Activated CD8-positive, alpha-beta T cell treated with anti-CD3 and anti-CD28 coated beads, Interleukin-2, amount 10 ng/mL, durations not matched to agents 7 days and 5 days (primary cell): ENCODE measurements at regions not wholly inside any gene's neighbourhood (a gene's known extent, or its start where the extent isn't known, plus 50 kb on each side); places are given as distances from the start of the nearest gene placed in this dataset.
"Not testable (repeated sequence)": the region's sequence is repeated elsewhere in the genome, so short reads cannot be mapped to it uniquely, and the experiment has no call there.

Experiments
- ATAC-seq: fragments of 150-1000 bp; cut with Tn5 transposase; one replicate; pipeline ENCODE4 v1.10.0; 2021; ENCODE audit warnings: moderate library complexity
- CTCF ChIA-PET: fragments of 350-600 bp; sonication (Branson Sonifier 250); formaldehyde crosslinking; loops from one replicate; lab custom pipeline; 2021; ENCODE audit warnings: antibody characterized with exemption; lab: Charles Lee
- POLR2A ChIA-PET: fragments of 350-600 bp; sonication (Branson Sonifier 250); formaldehyde crosslinking; loops from one replicate; lab custom pipeline; 2021; ENCODE audit warnings: antibody characterized with exemption; lab: Charles Lee
- DNase-seq: peaks from one replicate; pipeline ENCODE4 v3.0.0-alpha.2; 2020
- H3K27ac Mint-ChIP-seq: one replicate; pipeline ENCODE4 v1.8.0; 2021; ENCODE audit warnings: mild to moderate bottlenecking, mixed read lengths
- H3K27me3 Mint-ChIP-seq: one replicate; pipeline ENCODE4 v1.8.0; 2021; ENCODE audit warnings: low read depth, mixed read lengths
- H3K36me3 Mint-ChIP-seq: one replicate; pipeline ENCODE4 v1.8.0; 2021; ENCODE audit warnings: low read depth, mixed read lengths
- H3K4me1 Mint-ChIP-seq: one replicate; pipeline ENCODE4 v1.8.0; 2021; ENCODE audit warnings: low read depth, mixed read lengths
- H3K4me3 Mint-ChIP-seq: one replicate; pipeline ENCODE4 v1.8.0; 2021; ENCODE audit warnings: mild to moderate bottlenecking, mixed read lengths
- H3K9me3 Mint-ChIP-seq: one replicate; pipeline ENCODE4 v1.8.0; 2022; ENCODE audit warnings: mixed read lengths; ENCODE audit not compliant: insufficient read depth

GRCh38 chr18:54433368-54433767 lies 75.7 kb downstream of the C18orf54 start:
- Mint-ChIP-seq H3K4me1 (no peaks in the 10 kb centered on the region), H3K36me3 (no peaks in the 10 kb centered on the region), H3K9me3 (no peaks in the 10 kb centered on the region), H3K27me3 (peaks cover 10% of the 10 kb centered on the region), H3K4me3 (no peak overlapping the region), H3K27ac (no peak overlapping the region)
- DNase-seq, result no peak
- no peak for ATAC-seq
- POLR2A ChIA-PET, result no interaction called here
- CTCF ChIA-PET, result no interaction called here

DNA sequence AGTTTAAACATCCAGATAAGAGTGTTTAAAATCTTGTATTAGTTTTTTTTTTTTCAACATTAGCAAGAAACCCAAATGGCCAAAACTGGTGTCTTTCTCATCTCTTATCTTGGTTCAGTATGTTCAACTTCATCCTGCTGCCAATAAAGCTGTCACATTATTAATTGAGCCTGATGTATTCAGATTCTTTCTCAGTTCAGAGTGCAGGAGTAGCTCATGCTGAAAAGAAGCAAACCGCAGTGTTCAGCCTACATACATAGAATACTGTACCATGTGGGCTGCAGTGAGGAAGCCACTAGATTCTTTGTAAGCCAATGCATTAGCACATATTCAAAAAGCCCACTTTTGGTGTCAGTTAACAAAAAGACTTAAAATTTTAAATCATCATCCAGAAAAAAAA lies 76.2 kb downstream of the C18orf54 start:
- H3K27ac Mint-ChIP-seq, result no peak overlapping the region
- no peaks in the 10 kb centered on the region for H3K36me3 Mint-ChIP-seq
- no peaks in the 10 kb centered on the region for H3K9me3 Mint-ChIP-seq
- H3K4me3 Mint-ChIP-seq, result no peak overlapping the region
- no peak for ATAC-seq
- POLR2A ChIA-PET, result no interaction called here
- peaks cover 14% of the 10 kb centered on the region for H3K27me3 Mint-ChIP-seq
- DNase-seq, result no peak
- no peaks in the 10 kb centered on the region for H3K4me1 Mint-ChIP-seq
- CTCF ChIA-PET, result no interaction called here

GRCh38 chr18:54434453-54434852 lies 76.7 kb downstream of the C18orf54 start:
- H3K36me3 Mint-ChIP-seq, result no peaks in the 10 kb centered on the region
- ChIA-PET POLR2A (no interaction called here), CTCF (interaction anchor here (1.6 kb wide), 1 partner anchor 10 kb away, joined by 5 read pairs; no protein-coding TSS in a partner anchor)
- no peak for DNase-seq
- no peak overlapping the region for H3K27ac Mint-ChIP-seq
- H3K4me3 Mint-ChIP-seq, result no peak overlapping the region
- ATAC-seq, result no peak
- no peaks in the 10 kb centered on the region for H3K4me1 Mint-ChIP-seq
- no peaks in the 10 kb centered on the region for H3K9me3 Mint-ChIP-seq
- H3K27me3 Mint-ChIP-seq, result peaks cover 16% of the 10 kb centered on the region

DNA sequence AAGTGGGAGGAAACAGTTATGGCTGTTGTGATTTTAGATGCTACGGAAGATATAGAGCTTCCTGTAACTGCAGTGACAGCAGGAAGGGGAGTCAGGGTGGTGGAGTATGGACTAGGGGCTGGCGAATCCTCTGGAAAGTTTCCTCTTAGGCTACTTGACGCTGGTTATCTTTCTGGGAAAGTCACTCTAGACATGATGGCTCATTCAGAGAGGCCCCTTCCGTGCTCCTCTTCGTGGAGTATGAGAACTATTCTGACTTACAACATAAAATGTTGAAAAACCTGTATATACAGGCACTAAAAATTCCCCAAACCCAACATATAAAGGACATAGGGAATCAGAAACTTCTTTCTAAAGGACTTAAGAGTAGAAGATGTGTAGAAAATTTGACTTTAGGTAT lies 78.8 kb downstream of the C18orf54 start:
- ChIA-PET CTCF (interaction anchor here (2.2 kb wide), 1 partner anchor 44 kb away, joined by 5 read pairs; no protein-coding TSS in a partner anchor), POLR2A (interaction anchor here (0.6 kb wide), 1 partner anchor 22 kb away, joined by 3 read pairs; no protein-coding TSS in a partner anchor)
- Mint-ChIP-seq H3K9me3 (no peaks in the 10 kb centered on the region), H3K4me1 (no peaks in the 10 kb centered on the region), H3K4me3 (no peak overlapping the region), H3K27ac (no peak overlapping the region), H3K36me3 (no peaks in the 10 kb centered on the region), H3K27me3 (peaks cover 14% of the 10 kb centered on the region)
- DNase-seq (no peak), ATAC-seq (no peak)

GRCh38 chr18:54440292-54440691 lies 82.6 kb downstream of the C18orf54 start:
- Mint-ChIP-seq H3K4me1 (no peaks in the 10 kb centered on the region), H3K27ac (no peak overlapping the region), H3K27me3 (peaks cover 12% of the 10 kb centered on the region), H3K4me3 (no peak overlapping the region), H3K9me3 (no peaks in the 10 kb centered on the region), H3K36me3 (no peaks in the 10 kb centered on the region)
- ChIA-PET POLR2A (no interaction called here), CTCF (interaction anchor here (1.7 kb wide), 1 partner anchor 231 kb away, joined by 3 read pairs; no protein-coding TSS in a partner anchor)
- DNase-seq, result no peak
- ATAC-seq, result no peak

DNA sequence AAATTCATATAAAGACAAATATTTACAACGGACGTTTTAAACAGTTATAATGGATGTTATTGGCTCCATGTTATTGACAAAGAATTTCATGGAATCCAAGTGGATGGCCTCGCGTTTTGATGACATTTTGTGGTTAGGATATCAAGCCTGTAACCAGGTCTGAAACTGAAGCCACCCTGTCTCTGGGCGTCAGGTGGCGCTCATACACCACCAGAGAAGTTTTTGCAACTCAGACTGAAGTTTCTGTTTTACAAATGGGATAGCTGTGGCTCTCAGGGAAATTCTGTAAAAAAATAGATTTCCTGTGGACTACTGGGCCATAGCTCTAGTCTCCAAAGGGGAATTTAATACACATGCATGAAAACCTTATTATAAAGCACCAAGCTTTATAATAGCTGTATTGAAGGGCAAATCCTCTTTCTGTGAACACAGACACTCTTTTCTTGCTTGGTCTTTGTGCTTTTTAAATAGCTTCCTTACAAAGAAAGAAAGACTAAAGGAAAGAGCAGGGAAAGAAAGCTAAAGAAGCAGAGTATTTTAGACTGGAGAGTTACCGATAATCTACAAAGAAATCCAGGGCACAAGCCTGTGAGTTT lies 86.7 kb downstream of the C18orf54 start:
- Mint-ChIP-seq H3K36me3 (no peaks in the 10 kb centered on the region), H3K9me3 (no peaks in the 10 kb centered on the region), H3K27me3 (peaks cover 8% of the 10 kb centered on the region), H3K27ac (no peak overlapping the region), H3K4me3 (no peak overlapping the region), H3K4me1 (no peaks in the 10 kb centered on the region)
- CTCF ChIA-PET, result interaction anchor here (0.7 to 2.1 kb wide), 12 partner anchors 9 to 539 kb away, joined by 3 to 14 read pairs (median 4); no protein-coding TSS in a partner anchor
- DNase-seq (peak; percentile 44), ATAC-seq (no peak)
- POLR2A ChIA-PET, result no interaction called here

- Mint-ChIP-seq H3K27ac (no peak overlapping the region), H3K4me3 (no peak overlapping the region), H3K27me3 (peaks cover 8% of the 10 kb centered on the region), H3K4me1 (no peaks in the 10 kb centered on the region), H3K9me3 (no peaks in the 10 kb centered on the region), H3K36me3 (no peaks in the 10 kb centered on the region)
- DNase-seq (no peak), ATAC-seq (no peak)
- CTCF ChIA-PET, result interaction anchor here (2.1 kb wide), 1 partner anchor 9 kb away, joined by 8 read pairs; no protein-coding TSS in a partner anchor
- POLR2A ChIA-PET, result no interaction called here
These were observed 96.3 kb downstream of the C18orf54 start for GRCh38 chr18:54453996-54454395.

DNA sequence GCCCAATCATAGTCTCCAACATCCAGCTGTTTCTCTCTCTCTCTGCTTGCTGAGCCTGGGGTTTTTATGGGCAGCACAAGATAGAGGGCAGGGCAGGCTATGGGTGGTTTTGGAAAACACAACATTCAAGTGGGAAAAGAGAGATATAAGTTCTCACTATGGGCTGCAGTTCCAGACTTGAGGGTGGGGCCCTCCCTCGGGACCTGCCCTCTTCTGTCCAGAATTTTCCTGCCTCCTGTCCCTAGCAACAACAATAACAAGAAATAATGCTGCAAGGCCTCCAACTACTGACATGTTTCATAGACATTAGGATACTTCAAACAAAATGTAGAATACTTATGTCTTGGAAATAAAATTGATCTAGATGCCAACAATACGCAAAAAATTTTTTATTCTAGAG lies 107.8 kb downstream of the C18orf54 start:
- no peaks in the 10 kb centered on the region for H3K9me3 Mint-ChIP-seq
- ChIA-PET POLR2A (no interaction called here), CTCF (no interaction called here)
- peaks cover 2% of the 10 kb centered on the region for H3K4me1 Mint-ChIP-seq
- no peak for DNase-seq
- H3K27ac Mint-ChIP-seq, result no peak overlapping the region
- H3K27me3 Mint-ChIP-seq, result peaks cover 3% of the 10 kb centered on the region
- no peak overlapping the region for H3K4me3 Mint-ChIP-seq
- ATAC-seq, result no peak
- no peaks in the 10 kb centered on the region for H3K36me3 Mint-ChIP-seq

- Mint-ChIP-seq H3K36me3 (no peaks in the 10 kb centered on the region), H3K9me3 (no peaks in the 10 kb centered on the region), H3K4me1 (peaks cover 2% of the 10 kb centered on the region), H3K27ac (no peak overlapping the region), H3K4me3 (no peak overlapping the region), H3K27me3 (peaks cover 6% of the 10 kb centered on the region)
- CTCF ChIA-PET, result no interaction called here
- no peak for DNase-seq
- no peak for ATAC-seq
- POLR2A ChIA-PET, result no interaction called here
These were observed 108.7 kb downstream of the C18orf54 start for GRCh38 chr18:54466248-54467005.

DNA sequence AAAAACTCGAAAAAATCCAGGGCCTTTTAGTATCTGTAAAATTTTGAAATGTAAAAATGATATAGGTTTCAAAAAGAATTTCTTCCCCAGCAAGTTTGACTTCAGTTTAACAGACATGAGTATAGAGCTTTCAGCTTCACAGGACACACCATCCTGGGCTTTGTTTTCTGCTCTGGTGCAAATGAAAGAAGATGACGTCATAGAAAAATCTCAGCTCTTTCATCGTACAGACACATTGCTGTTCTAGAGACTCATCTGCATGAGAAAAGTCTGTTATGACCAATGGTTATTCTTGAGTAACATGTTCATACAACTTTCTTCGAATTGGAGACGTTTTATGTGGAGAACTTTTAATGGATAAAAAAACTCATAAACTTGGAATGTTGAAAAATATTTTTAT lies 111.7 kb upstream of the DYNAP start:
- ATAC-seq (no peak), DNase-seq (no peak)
- ChIA-PET CTCF (no interaction called here), POLR2A (no interaction called here)
- H3K4me1 Mint-ChIP-seq, result no peaks in the 10 kb centered on the region
- H3K36me3 Mint-ChIP-seq, result no peaks in the 10 kb centered on the region
- no peak overlapping the region for H3K27ac Mint-ChIP-seq
- H3K4me3 Mint-ChIP-seq, result no peak overlapping the region
- no peaks in the 10 kb centered on the region for H3K9me3 Mint-ChIP-seq
- H3K27me3 Mint-ChIP-seq, result peaks cover 3% of the 10 kb centered on the region

DNA sequence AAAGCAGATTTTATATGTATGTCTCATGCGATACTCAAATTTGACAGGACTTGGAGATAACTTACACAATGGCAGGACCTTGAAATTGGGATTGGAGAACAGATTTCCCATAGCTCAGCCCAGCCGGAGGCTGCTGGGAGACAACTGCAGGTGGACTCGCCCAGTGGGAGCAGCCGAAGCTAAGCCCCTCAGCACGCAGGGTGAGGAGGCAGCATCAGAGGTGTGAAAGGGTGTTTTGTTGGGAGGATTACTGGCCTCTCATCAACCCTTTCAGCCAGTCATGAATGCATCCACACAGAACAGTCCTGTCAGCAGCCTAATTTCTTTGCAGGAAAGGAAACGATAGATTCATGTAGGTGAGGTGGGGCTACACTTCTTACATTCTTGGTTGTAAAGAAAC lies 110.4 kb upstream of the DYNAP start:
- CTCF ChIA-PET, result no interaction called here
- ATAC-seq (no peak), DNase-seq (no peak)
- Mint-ChIP-seq H3K27ac (no peak overlapping the region), H3K4me3 (no peak overlapping the region), H3K27me3 (peaks cover 4% of the 10 kb centered on the region), H3K9me3 (no peaks in the 10 kb centered on the region), H3K4me1 (no peaks in the 10 kb centered on the region), H3K36me3 (no peaks in the 10 kb centered on the region)
- POLR2A ChIA-PET, result no interaction called here

GRCh38 chr18:54502451-54502850 lies 88.6 kb upstream of the DYNAP start:
- H3K4me3 Mint-ChIP-seq, H3K36me3 Mint-ChIP-seq, CTCF ChIA-PET, H3K27ac Mint-ChIP-seq, POLR2A ChIA-PET, H3K4me1 Mint-ChIP-seq, H3K9me3 Mint-ChIP-seq, DNase-seq, H3K27me3 Mint-ChIP-seq, ATAC-seq: not testable (repeated sequence)
